Ovary (tissue), 3 donors: ENCODE measurements at regions not wholly inside any gene's neighbourhood (a gene's known extent, or its start where the extent isn't known, plus 50 kb on each side); places are given as distances from the start of the nearest gene placed in this dataset.

Experiments used
- POLR2A ChIP-seq: fragments of 450-650 bp; IDR thresholded peaks from one replicate; pipeline ENCODE4 v1.6.1; 2017; ENCODE audit warnings: antibody characterized with exemption, mild to moderate bottlenecking, moderate library complexity
- TF ChIP-seq, protein P1 (sequence below), 3 donors: fragments of 450-650 bp in 2 of 3; fragments of 200-600 bp in 1 of 3; IDR thresholded peaks; one replicate each; pipeline versions ENCODE4 v1.5.1 to v1.8.0; 2016 to 2022; ENCODE audit warnings: antibody characterized with exemption in 3 of 3, mild to moderate bottlenecking in 1 of 3
- donor health status: DM: no; HTN: no; CAD: no.

DNA sequence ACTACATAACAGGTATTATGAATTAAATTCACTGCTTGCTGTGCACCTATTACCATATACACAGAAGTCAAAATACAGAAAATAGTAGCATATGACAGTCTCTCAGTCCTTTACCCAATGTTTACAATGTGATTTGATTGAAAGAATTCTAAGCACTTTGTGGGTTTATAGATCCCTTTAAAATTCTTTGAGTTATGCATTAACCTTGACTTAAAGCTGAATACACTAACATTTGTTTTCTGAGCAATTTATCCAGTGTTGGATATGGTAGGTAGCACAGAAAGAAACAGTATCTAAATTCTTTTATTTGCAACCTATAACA lies 230.8 kb upstream of the DDI1 start:
- TF ChIP-seq POLR2A, result no peak
- TF ChIP-seq, protein P1, sequence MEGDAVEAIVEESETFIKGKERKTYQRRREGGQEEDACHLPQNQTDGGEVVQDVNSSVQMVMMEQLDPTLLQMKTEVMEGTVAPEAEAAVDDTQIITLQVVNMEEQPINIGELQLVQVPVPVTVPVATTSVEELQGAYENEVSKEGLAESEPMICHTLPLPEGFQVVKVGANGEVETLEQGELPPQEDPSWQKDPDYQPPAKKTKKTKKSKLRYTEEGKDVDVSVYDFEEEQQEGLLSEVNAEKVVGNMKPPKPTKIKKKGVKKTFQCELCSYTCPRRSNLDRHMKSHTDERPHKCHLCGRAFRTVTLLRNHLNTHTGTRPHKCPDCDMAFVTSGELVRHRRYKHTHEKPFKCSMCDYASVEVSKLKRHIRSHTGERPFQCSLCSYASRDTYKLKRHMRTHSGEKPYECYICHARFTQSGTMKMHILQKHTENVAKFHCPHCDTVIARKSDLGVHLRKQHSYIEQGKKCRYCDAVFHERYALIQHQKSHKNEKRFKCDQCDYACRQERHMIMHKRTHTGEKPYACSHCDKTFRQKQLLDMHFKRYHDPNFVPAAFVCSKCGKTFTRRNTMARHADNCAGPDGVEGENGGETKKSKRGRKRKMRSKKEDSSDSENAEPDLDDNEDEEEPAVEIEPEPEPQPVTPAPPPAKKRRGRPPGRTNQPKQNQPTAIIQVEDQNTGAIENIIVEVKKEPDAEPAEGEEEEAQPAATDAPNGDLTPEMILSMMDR (IDR thresholded peaks at IDR 0.05), result no peak
